ENCODE measurements at regions not wholly inside any gene's neighbourhood (a gene's known extent, or its start where the extent isn't known, plus 50 kb on each side); places are given as distances from the start of the nearest gene placed in this dataset.
"Not testable (repeated sequence)": the region's sequence is repeated elsewhere in the genome, so short reads cannot be mapped to it uniquely, and the experiment has no call there.

DNA sequence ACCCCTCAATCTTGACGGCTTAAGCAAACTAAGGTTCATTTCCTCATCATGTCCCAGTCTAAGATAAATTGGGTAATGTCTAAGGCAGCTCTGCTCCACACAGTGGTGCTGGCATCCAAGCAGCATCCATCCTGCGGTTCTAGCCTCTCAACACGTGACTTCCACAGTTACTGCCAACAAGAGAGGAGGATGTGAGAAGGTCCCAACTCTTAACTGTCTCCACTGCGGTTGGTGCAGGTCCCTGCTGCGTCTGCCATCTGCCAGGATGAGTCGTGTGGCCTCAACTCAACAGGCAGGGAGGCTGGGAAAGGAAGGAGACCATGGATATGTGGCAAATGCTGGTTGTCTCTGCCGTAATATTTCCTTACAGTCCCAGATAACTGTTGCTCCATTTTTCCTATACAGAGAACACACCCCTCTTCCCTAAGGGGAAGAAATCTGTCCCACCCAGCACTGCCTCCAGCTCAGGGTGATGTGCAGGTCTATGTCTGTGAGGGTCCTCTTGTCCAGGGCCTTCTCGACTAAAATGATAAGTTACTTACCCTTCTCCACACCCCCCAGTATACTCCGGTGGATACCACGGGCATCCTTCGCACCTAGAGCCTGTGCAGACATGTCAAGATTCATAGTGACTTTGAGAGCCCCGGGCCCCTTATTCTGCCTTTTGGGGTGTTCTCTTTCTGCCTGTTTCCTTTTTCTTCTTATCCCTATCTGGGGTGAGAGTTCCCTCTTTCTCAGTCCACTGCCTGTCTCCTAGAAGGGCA lies 64.7 kb downstream of the KCNJ18 start:
- no peak for ATAC-seq

DNA sequence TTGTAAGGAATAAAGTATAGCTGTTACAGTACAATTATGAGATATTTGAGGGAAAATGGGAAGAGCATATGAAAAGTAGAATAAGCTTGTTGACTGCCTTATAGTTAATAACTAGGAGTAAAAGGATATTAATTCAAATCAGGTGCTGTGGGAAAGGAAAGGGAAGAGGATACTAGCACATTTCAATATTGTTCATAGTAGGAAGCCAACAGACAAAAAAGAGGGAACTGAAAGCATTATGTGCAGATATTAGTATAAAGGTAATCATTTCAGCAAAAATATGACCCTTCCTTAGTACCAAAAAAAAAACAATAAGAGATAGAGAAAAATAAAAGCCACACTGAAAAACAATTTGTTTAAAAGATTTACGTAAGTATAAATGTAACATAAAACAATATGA lies 67.3 kb downstream of the KCNJ18 start:
- H3K4me1 Mint-ChIP-seq; H3K36me3 Mint-ChIP-seq; CTCF ChIA-PET; H3K4me3 Mint-ChIP-seq; H3K27me3 Mint-ChIP-seq; H3K27ac Mint-ChIP-seq; H3K9me3 Mint-ChIP-seq (ENCODE audit: low read depth); DNase-seq; ATAC-seq: not testable (repeated sequence)

More for the DNA sequence above, 64.7 kb downstream of the KCNJ18 start:
- no peaks in the 10 kb centered on the region for H3K27me3 Mint-ChIP-seq
- H3K9me3 Mint-ChIP-seq (ENCODE audit: low read depth) = peaks cover 2% of the 10 kb centered on the region
- no peak overlapping the region for H3K4me3 Mint-ChIP-seq
- H3K36me3 Mint-ChIP-seq = no peaks in the 10 kb centered on the region
- H3K4me1 Mint-ChIP-seq = no peaks in the 10 kb centered on the region
- DNase-seq = no peak
- H3K27ac Mint-ChIP-seq = no peak overlapping the region
- CTCF ChIA-PET = no interaction called here

DNA sequence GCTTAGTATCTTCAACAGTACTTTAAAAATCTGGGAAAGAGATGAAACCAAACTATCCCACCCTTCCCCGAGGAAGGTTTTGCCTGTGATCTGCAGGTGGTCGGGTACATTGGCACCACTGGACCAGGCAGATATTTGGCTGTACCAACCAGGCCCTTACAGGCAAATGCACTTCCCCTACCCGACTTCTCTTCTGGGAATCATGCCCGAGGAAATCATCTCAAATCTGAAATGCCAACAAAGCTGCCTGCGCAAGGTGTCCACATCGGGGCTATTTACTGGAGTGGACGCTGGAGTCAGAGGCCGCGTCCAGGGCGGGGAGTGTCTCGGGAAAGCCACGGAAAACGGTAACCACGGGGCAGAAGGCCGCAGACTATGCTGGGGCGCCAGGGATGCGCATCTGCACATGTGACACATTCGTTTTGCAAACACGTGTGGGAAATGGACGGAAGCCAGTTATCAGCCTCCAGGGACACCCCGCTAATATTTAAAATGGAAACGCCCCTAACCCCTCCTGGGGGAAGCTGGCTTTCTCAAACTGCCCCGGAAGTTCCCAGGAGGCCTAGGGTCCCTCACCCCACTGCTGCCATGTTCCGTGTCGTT lies 71.5 kb downstream of the KCNJ18 start:
- H3K9me3 Mint-ChIP-seq (ENCODE audit: low read depth); CTCF ChIA-PET; DNase-seq; ATAC-seq; H3K27me3 Mint-ChIP-seq; H3K4me1 Mint-ChIP-seq; H3K36me3 Mint-ChIP-seq; H3K4me3 Mint-ChIP-seq; H3K27ac Mint-ChIP-seq: not testable (repeated sequence)

DNA sequence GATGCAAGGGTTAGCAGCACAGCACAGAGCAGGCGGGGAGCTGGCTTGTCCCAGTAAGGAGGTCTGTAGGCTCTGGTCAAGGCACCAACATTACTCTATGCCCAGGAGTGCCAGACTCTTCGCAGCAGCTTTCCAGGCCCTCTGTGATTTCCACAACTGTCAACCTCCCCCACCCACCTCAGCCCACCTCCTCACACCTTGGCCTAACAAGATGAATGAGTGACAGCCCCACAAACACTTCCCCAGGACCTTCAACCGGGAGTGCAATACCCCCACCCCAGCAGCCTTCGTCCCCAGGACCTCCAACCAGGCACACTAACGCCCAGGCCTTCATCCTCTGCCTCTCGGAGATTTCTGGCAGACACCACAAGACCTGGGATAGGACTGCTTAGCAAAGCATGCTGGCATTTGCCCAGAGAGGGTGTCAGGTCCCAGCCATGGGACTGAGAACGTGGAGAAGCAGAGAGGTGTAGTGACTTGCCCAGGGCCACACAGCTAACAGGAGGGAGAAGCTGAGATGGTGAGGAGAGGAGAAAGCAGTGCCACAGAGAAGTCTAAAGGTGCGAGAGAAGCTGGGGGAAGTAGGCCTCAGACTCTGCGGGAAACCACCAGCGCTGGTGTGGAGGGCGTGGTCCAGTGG lies 73.4 kb downstream of the KCNJ18 start:
- DNase-seq; ATAC-seq; H3K36me3 Mint-ChIP-seq; H3K4me3 Mint-ChIP-seq; H3K27me3 Mint-ChIP-seq; H3K4me1 Mint-ChIP-seq; H3K9me3 Mint-ChIP-seq (ENCODE audit: low read depth); CTCF ChIA-PET; H3K27ac Mint-ChIP-seq: not testable (repeated sequence)

DNA sequence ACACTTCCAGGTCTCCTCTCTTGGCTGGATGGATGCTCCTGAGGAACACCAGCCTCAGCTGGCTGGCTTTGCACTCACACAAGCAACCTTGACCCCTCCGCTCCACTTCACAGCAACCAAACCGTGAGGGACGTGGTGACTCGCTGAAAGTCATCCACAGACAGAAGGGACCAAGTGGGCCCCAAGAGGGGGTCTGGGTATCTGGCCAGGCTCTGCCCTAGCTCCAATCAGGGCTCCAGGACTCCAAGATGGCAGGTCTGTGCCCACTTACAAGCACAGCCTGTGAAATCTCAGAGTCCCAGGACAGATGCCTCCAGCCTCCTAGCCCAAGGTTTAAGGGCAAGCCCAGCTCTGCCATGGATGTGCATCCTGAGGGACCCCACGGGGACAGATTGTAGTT lies 74.2 kb downstream of the KCNJ18 start:
- H3K27ac Mint-ChIP-seq; H3K36me3 Mint-ChIP-seq; H3K9me3 Mint-ChIP-seq (ENCODE audit: low read depth): not testable (repeated sequence)

DNA sequence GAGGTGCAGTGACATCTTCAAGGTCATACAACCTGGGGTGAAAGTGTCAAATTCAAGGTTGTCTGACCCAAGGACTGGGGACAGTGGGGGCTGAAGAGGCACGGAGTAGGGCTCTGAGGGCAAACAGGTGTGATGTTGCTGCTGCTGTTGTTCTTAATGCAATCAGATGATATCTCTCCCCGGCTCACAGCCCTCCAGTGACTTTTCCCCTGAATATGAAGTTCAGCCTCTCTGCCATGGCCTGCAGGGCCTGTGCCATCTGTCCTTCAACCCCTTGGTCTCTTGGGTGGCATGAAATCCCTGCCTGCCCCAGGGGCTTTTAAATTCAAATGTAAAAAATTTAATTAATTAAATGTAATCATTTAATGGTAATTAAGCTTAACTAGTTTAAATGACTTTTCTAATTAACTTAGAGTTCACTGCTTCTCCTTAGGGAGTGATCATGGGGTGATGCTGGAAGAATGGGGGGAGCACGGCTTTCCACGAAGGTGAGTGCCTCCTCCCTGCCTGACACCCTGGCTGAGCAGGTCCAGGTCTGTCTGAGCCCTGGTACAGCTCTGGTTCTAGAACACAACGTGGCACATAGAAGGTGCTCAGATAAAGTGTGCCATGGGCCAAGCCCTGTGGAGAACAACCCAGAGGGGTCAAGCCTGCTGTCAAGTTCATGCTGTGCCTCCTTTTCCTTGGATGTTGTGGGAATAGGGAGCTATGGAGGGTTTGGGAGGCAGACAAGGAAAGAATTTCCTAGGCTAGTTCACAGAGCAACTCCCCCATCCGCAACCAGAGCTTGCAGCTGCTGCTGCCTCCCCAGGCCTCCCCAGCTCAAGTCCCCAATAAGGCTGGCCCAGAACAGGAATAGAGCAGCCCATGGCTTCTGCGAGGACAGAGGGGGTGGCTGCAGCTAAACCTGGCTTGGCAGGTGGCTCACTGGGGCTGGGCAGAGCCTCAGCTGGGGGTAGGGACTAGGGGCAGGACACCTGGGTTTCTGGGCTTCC lies 75.1 kb downstream of the KCNJ18 start:
- DNase-seq; CTCF ChIA-PET; H3K27ac Mint-ChIP-seq; H3K4me3 Mint-ChIP-seq; ATAC-seq; H3K36me3 Mint-ChIP-seq; H3K9me3 Mint-ChIP-seq (ENCODE audit: low read depth); H3K4me1 Mint-ChIP-seq; H3K27me3 Mint-ChIP-seq: not testable (repeated sequence)

More for the DNA sequence above, 74.2 kb downstream of the KCNJ18 start:
- H3K4me1 Mint-ChIP-seq, H3K27me3 Mint-ChIP-seq, ATAC-seq, CTCF ChIA-PET, H3K4me3 Mint-ChIP-seq, DNase-seq: not testable (repeated sequence)

DNA sequence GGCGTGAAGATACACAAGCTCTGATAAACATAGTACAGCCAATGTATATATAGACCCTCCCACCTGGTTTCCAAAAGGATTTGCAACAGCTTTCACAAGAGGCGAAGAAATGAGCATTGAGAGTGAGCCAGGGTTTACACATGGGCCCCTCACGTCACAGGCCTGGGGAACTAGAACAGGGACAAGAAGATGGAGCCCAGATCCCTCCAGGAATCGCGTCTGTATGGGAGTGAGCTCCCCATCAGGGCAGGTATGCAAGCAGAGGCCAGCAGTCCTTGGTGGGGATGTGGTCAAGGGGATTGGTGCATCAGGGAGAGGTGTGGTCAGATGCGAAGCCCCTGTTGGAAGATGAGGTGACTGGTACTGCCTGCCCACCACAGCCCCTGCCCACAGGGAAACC lies 75.9 kb downstream of the KCNJ18 start:
- DNase-seq; H3K4me1 Mint-ChIP-seq; CTCF ChIA-PET; H3K4me3 Mint-ChIP-seq; H3K27me3 Mint-ChIP-seq; H3K36me3 Mint-ChIP-seq; ATAC-seq; H3K9me3 Mint-ChIP-seq (ENCODE audit: low read depth); H3K27ac Mint-ChIP-seq: not testable (repeated sequence)

DNA sequence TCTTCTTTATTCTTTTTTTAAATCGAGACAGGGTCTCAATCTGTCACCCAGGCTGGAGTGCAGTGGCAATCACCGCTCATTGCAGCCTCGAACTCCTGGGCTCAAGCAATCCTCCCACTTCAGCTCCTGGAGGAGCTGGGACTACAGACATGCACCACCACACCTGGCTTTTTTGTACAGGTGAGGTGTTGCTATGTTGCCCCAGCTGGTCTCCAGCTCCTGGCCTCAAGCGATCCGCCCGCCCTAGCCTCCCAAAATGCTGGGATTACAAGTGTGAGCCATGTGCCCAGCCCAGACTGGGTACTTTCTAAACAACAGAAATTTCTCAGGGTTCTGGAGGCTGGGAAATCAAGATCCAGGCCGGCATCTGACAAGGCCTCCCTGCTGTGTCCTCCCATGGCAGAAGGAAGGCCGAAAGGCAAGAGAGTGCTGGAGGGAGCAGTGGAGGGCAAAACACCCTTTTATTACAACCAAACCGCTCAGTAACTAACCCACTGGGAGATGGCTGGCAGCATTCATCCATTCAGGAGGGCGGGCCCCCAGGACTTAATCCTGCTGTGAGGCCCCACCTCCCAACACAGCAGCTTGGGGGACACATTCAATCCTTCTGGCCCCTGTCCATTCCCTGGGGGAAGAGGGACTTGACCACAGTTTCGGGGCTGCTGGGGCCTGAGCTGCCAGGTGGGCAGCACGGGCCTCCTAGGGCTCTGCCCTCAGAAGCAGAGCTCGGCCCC lies 76.6 kb downstream of the KCNJ18 start:
- CTCF ChIA-PET; H3K4me1 Mint-ChIP-seq; H3K9me3 Mint-ChIP-seq (ENCODE audit: low read depth); H3K27ac Mint-ChIP-seq; DNase-seq; ATAC-seq; H3K36me3 Mint-ChIP-seq; H3K27me3 Mint-ChIP-seq; H3K4me3 Mint-ChIP-seq: not testable (repeated sequence)

DNA sequence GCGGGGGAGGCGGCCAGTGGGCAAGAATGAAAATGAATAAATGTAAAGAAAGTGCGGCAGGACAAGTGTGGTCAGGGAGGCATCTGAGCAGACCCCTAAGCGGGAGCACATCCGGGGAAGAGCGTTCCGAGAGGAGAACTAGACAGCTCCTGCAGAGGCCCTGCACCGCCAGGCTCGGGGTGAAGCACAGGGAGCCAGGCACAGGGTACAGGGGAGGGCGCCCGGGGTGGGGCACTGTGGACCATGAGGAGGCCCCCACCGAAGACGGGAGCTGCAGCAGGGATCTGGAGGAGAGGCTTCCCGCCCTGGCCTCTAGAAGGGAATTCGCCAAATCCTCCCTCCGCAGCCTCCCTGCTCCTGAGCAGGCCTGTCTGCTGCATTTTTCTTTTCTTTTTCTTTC lies 77.5 kb downstream of the KCNJ18 start:
- H3K27ac Mint-ChIP-seq; H3K4me1 Mint-ChIP-seq; H3K9me3 Mint-ChIP-seq (ENCODE audit: low read depth); ATAC-seq; DNase-seq; CTCF ChIA-PET; H3K27me3 Mint-ChIP-seq; H3K4me3 Mint-ChIP-seq; H3K36me3 Mint-ChIP-seq: not testable (repeated sequence)

DNA sequence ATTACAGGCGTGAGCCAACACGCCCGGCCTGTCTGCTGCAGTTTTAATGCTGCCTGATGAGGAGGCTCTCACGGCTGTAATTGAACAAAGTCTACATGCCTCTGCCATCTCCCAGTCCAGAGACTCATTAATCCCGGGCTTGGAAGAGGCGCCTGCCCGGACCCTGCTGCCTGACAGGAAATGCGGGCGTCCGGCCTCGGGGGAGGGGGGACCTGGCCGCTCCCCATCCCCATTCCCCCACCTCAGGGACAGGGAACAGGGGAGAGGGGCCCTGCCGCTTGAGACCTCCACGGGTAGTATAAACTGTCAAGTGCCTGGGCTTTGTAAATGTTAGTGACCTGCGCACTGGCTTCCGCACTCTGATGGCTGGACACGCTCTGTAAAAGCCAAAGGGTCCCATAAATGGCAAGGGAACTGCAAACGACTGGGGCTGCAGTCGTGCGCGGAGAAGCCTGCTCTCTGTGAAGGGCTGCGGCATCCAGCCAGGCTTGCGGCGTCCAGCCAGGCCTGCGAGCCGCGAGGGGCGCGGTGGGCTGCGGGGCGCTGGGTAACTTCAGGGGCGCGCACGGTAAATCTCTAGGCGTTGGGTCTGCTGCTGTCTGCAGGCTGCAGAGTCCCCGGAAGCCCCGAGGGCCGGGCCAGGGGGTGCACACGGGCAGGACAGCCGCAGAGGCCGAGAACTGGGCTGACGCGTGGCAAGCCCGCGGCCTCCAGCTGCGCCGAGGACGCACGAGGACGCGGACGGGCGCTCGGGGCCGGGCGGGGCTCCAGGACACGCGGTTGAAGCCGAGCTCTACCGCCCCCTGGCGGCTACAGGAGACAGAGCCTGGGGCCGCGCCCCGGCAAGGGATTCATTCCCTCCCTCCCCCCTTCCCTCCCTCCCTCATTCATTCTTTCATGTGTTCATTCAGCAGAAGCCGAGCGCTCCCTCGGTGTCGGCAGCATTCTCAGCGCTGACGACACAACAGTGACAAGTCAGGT lies 78.4 kb downstream of the KCNJ18 start:
- peak; percentile 95 for ATAC-seq
- CTCF ChIA-PET, H3K27ac Mint-ChIP-seq: not testable (repeated sequence)

DNA sequence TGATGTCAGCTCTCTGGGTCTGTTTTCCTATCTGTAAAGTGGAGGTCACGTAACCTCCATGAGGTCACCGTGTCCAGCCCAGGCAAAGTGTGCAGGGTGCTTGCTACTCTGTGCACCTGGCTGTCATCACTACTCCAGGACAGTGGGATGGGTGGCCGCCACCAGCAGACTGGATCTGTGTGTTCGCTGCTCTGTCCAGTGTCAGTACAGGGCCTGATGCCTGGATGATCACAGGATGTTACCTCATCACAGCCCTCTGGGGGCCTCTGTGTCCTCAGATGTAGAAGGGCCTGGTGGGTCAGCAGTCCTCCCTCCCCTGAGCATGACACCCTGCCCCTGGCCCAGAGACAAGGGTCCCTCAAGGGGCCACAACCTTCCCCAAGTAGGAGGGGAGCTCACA lies 80.0 kb downstream of the KCNJ18 start:
- Mint-ChIP-seq H3K27me3 (no peaks in the 10 kb centered on the region), H3K27ac (no peak overlapping the region), H3K4me3 (no peak overlapping the region), H3K36me3 (no peaks in the 10 kb centered on the region), H3K4me1 (no peaks in the 10 kb centered on the region), H3K9me3 (ENCODE audit: low read depth) (no peaks in the 10 kb centered on the region)
- DNase-seq (no peak), ATAC-seq (no peak)
- CTCF ChIA-PET = no interaction called here

More for the DNA sequence above, 78.4 kb downstream of the KCNJ18 start:
- not testable (repeated sequence) for H3K4me1 Mint-ChIP-seq; H3K36me3 Mint-ChIP-seq; DNase-seq; H3K9me3 Mint-ChIP-seq (ENCODE audit: low read depth); H3K4me3 Mint-ChIP-seq; H3K27me3 Mint-ChIP-seq
